NB4 (cell line): ENCODE measurements at regions not wholly inside any gene's neighbourhood (a gene's known extent, or its start where the extent isn't known, plus 50 kb on each side); places are given as distances from the start of the nearest gene placed in this dataset.

Source experiments
- DNase-seq: peaks from one replicate; pipeline ENCODE4 v3.0.0; 2010; ENCODE audit warnings: low read depth
- H3K4me3 ChIP-seq: one replicate; pipeline ENCODE4 v1.5.1; 2011; ENCODE audit warnings: mild to moderate bottlenecking, low read depth, low read length, moderate library complexity
- CTCF ChIP-seq: IDR thresholded peaks from one replicate; pipeline ENCODE4 v1.5.1; 2012; ENCODE audit warnings: low read depth, low read length
- MAX ChIP-seq: IDR thresholded peaks from 2 replicates; pipeline ENCODE4 v1.6.1; 2011; ENCODE audit warnings: low read depth, low read length
- MYC ChIP-seq: IDR thresholded peaks from 2 replicates; pipeline ENCODE4 v1.6.1; 2011; ENCODE audit warnings: low read depth, low read length
- POLR2A ChIP-seq: IDR thresholded peaks from 2 replicates; pipeline ENCODE4 v1.6.1; 2011; ENCODE audit warnings: mild to moderate bottlenecking; ENCODE audit not compliant: insufficient read length; ENCODE audit errors: extremely low read depth

GRCh38 chr16:50856991-50857390 lies 115.1 kb downstream of the CYLD start:
- no peak for DNase-seq
- TF ChIP-seq MAX = no peak
- TF ChIP-seq POLR2A = no peak
- TF ChIP-seq CTCF = no peak
- TF ChIP-seq MYC = no peak
- H3K4me3 ChIP-seq = no peak overlapping the region

GRCh38 chr16:50853329-50853728 lies 111.4 kb downstream of the CYLD start:
- DNase-seq = no peak
- no peak for TF ChIP-seq POLR2A
- no peak for TF ChIP-seq CTCF
- no peak for TF ChIP-seq MAX
- TF ChIP-seq MYC = no peak

More at GRCh38 chr16:50853329-50853728, 111.4 kb downstream of the CYLD start:
- no peak overlapping the region for H3K4me3 ChIP-seq
